Ovary (tissue), 7 donors: ENCODE measurements at regions not wholly inside any gene's neighbourhood (a gene's known extent, or its start where the extent isn't known, plus 50 kb on each side); places are given as distances from the start of the nearest gene placed in this dataset.

Experiments
- DNase-seq, 5 donors: peaks; one replicate each; pipeline ENCODE4 v3.0.0-alpha.2; 2019 to 2020
- H3K27ac ChIP-seq, 2 donors: fragments of 200-600 bp; one replicate each; pipeline versions ENCODE4 v1.5.1 to v1.8.0; 2019 to 2022
- H3K27me3 ChIP-seq: fragments of 200-600 bp; one replicate; pipeline ENCODE4 v1.8.0; 2022
- H3K36me3 ChIP-seq: fragments of 200-600 bp; sonication (generic); one replicate; pipeline ENCODE4 v1.5.1; 2019
- H3K4me1 ChIP-seq: one replicate; pipeline ENCODE4 v1.8.1; 2013; ENCODE audit warnings: mild to moderate bottlenecking, moderate library complexity; ENCODE audit not compliant: insufficient read depth
- H3K4me3 ChIP-seq: fragments of 200-600 bp; sonication (generic); one replicate; pipeline ENCODE4 v1.5.1; 2017
- H3K9me3 ChIP-seq, 2 donors: fragments of 200-600 bp in 1 of 2; sonication (generic) in 1 of 2; one replicate each; pipeline versions ENCODE4 v1.5.1 to v1.8.1; 2013 to 2019; ENCODE audit warnings: mild to moderate bottlenecking in 1 of 2, moderate library complexity in 1 of 2
- EP300 ChIP-seq: sonication (generic); formaldehyde crosslinking; IDR thresholded peaks from one replicate; pipeline ENCODE4 v1.6.1; 2017; ENCODE audit warnings: antibody characterized with exemption
- POLR2A ChIP-seq: fragments of 450-650 bp; IDR thresholded peaks from one replicate; pipeline ENCODE4 v1.6.1; 2017; ENCODE audit warnings: antibody characterized with exemption, mild to moderate bottlenecking, moderate library complexity
- WGBS, 3 donors: extraction: QIAGEN DNeasy Blood & Tissue Kit in 1 of 3; methylation state at CpG; one replicate each; pipeline versions ENCODE4 v1.1.5 to v1.1.7; 2013 to 2017; 5-methylcytosine and 5-hydroxymethylcytosine counted together
- intact Hi-C, 4 donors: fragments of 100-400 bp; cut with DNase I; formaldehyde crosslinking; loops; one replicate each; pipeline versions ENCODE4 v1.11.0 to v1.15.1; 2022 to 2023
- TF ChIP-seq, protein P1 (sequence below), 3 donors: fragments of 450-650 bp in 2 of 3; fragments of 200-600 bp in 1 of 3; IDR thresholded peaks; one replicate each; pipeline versions ENCODE4 v1.5.1 to v1.8.0; 2016 to 2022; ENCODE audit warnings: antibody characterized with exemption in 3 of 3, mild to moderate bottlenecking in 1 of 3
- donor health status: DM: no; HTN: no; CAD: no; lungs with moderate emphysema.
- donor health status: DM: no; HTN: no; CAD: no.
- donor health status: Bipolar disorder and iron deficiency.
- donor health status: DM: no; HTN: no; CAD: no.
- donor health status: DM: yes; HTN: yes; CAD: no.

DNA sequence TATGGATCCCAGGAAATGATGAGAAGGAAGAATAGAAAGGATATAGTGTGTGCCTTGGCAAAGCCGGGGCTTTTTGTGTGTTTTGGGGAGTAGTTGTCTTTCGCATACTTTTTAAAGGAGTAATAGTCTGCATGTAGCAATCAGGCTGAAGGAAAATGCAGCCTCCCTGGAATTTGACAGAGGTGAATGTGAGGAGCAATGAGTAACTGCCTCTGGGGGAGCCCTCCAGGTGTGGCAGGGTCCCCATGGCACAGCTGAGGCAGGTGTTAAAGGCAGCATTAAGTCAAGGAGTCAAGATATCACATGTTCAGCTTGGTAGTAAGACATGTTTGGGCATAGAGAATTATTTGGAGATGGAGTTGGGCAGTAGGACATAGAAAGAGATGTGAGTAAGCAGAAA, 203.1 kb downstream of the C6orf118 start:
- intact Hi-C loops, result no loop called here
- DNase-seq, result no peak
- Histone ChIP-seq H3K9me3 (no peaks in the 10 kb centered on the region), H3K4me3 (no peak overlapping the region), H3K36me3 (no peaks in the 10 kb centered on the region), H3K27me3 (no peaks in the 10 kb centered on the region), H3K4me1 (no peaks in the 10 kb centered on the region), H3K27ac (no peak overlapping the region)
- TF ChIP-seq, protein P1, sequence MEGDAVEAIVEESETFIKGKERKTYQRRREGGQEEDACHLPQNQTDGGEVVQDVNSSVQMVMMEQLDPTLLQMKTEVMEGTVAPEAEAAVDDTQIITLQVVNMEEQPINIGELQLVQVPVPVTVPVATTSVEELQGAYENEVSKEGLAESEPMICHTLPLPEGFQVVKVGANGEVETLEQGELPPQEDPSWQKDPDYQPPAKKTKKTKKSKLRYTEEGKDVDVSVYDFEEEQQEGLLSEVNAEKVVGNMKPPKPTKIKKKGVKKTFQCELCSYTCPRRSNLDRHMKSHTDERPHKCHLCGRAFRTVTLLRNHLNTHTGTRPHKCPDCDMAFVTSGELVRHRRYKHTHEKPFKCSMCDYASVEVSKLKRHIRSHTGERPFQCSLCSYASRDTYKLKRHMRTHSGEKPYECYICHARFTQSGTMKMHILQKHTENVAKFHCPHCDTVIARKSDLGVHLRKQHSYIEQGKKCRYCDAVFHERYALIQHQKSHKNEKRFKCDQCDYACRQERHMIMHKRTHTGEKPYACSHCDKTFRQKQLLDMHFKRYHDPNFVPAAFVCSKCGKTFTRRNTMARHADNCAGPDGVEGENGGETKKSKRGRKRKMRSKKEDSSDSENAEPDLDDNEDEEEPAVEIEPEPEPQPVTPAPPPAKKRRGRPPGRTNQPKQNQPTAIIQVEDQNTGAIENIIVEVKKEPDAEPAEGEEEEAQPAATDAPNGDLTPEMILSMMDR (IDR thresholded peaks at IDR 0.05), result no peak
- no peak for TF ChIP-seq EP300
- TF ChIP-seq POLR2A, result no peak
- 83 to 92% (median 89%) methylated on average over 2 of the region's 2 CpGs for WGBS, 3 donors

DNA sequence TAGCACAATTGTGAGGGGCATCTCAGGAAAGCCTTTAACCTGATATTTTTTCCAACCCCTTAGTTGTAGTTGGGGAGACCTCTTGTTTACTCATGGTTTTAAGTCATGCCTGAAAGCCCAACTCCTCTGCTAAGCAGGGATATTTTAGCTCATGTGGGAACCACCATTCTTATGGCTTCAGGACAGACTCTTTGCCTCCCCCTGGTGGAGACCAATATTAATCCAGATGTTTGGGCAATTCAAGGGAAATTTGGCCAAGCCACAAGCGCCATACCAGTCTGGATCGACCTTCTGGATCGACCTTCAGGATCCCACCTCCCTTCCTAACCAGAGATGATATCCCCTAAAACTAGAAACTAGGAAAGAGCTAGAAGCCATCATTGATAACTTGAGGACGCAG, 211.2 kb downstream of the C6orf118 start:
- TF ChIP-seq, protein P1 (IDR thresholded peaks at IDR 0.05), result no peak
- DNase-seq, result no peak
- H3K36me3 ChIP-seq, result no peaks in the 10 kb centered on the region
- no peaks in the 10 kb centered on the region for H3K27me3 ChIP-seq
- H3K4me3 ChIP-seq, result no peak overlapping the region
- H3K27ac ChIP-seq, result no peak overlapping the region
- H3K4me1 ChIP-seq, result no peaks in the 10 kb centered on the region
- H3K9me3 ChIP-seq, result no peaks in the 10 kb centered on the region
- intact Hi-C loops, result no loop called here
- 76 to 84% (median 80%) methylated on average over 4 of the region's 4 CpGs for WGBS, 3 donors

DNA sequence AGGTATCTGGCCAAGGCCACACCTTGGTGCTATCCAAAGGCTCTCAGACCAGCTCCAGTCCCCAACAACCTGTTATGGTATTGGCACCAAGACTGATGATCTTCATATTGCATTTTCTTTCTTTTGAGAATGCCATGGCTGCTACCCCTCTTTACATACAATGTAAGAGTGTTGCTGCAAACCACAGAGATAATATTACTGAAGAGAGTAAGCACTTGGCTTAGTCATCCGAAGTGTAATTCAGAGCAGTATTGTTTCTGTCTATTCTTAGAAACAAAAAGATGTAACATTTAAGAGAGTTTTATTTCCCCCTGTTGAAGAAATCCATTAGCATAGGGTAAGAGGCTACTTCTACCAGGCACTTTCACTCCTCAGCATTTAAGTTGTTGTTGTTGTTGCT, 212.5 kb downstream of the C6orf118 start:
- H3K4me1 ChIP-seq, result no peaks in the 10 kb centered on the region
- WGBS, 3 donors, result 0 to 42% (median 1%) methylated on average over 1 of the region's 1 CpG

DNA sequence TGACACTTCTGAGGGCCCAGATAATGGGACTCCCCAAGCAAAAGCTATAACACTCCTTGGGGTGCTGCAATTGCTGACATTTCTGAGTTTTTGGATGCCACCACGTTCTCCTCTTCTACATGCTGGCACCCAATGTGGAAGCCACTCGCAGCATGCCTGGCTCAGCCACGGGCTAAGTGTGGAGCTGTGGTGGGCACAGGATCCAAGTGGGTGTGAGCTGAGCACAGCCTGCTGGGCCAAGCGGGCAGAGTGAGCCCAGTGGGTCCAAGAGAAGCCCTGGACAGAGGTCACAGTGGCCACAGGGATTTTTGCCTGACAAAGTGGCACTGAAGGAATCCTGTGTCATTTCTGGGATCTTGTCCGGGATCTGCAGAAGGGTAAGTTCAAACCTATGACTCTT, 213.2 kb downstream of the C6orf118 start:
- TF ChIP-seq, protein P1 (IDR thresholded peaks at IDR 0.05), result no peak
- TF ChIP-seq POLR2A (no peak), EP300 (no peak)
- H3K4me3 ChIP-seq, result no peak overlapping the region
- DNase-seq, result no peak
- H3K9me3 ChIP-seq, result no peaks in the 10 kb centered on the region
- intact Hi-C loops, result no loop called here
- WGBS, 3 donors, result 78 to 85% (median 80%) methylated on average over 5 of the region's 5 CpGs
- no peaks in the 10 kb centered on the region for H3K4me1 ChIP-seq
- H3K27me3 ChIP-seq, result no peaks in the 10 kb centered on the region
- H3K27ac ChIP-seq, result no peak overlapping the region
- no peaks in the 10 kb centered on the region for H3K36me3 ChIP-seq

More for the DNA sequence above, 212.5 kb downstream of the C6orf118 start:
- no peaks in the 10 kb centered on the region for H3K36me3 ChIP-seq
- no peaks in the 10 kb centered on the region for H3K9me3 ChIP-seq
- TF ChIP-seq EP300, result no peak
- TF ChIP-seq POLR2A, result no peak
- TF ChIP-seq, protein P1 (IDR thresholded peaks at IDR 0.05), result no peak
- no peaks in the 10 kb centered on the region for H3K27me3 ChIP-seq
- no peak overlapping the region for H3K27ac ChIP-seq
- no peak for DNase-seq
- intact Hi-C loops, result no loop called here
- no peak overlapping the region for H3K4me3 ChIP-seq
